Upper lobe of left lung (tissue), 6 donors: ENCODE measurements at regions not wholly inside any gene's neighbourhood (a gene's known extent, or its start where the extent isn't known, plus 50 kb on each side); places are given as distances from the start of the nearest gene placed in this dataset.

Source experiments
- ATAC-seq, 2 donors: fragments of 200-7000 bp; cut with Tn5 transposase; one replicate each; pipeline ENCODE4 v1.9.1; 2022; ENCODE audit warnings: mild to moderate bottlenecking in 2 of 2, moderate library complexity in 2 of 2; ENCODE audit not compliant: low FRiP score in 2 of 2
- DNase-seq, 2 donors: peaks; one replicate each; pipeline ENCODE4 v3.0.0-alpha.2; 2019 to 2020
- H3K27ac ChIP-seq, 4 donors: fragments of 200-600 bp; sonication (generic); one replicate each; pipeline ENCODE4 v1.5.1; 2016 to 2019
- H3K27me3 ChIP-seq, 4 donors: fragments of 200-600 bp; sonication (generic); one replicate each; pipeline ENCODE4 v1.5.1; 2017 to 2019
- H3K36me3 ChIP-seq, 4 donors: fragments of 200-600 bp; sonication (generic); one replicate each; pipeline ENCODE4 v1.5.1; 2016 to 2019
- H3K4me1 ChIP-seq, 4 donors: fragments of 200-600 bp; sonication (generic); one replicate each; pipeline ENCODE4 v1.5.1; 2018 to 2019
- H3K4me3 ChIP-seq, 4 donors: fragments of 200-600 bp; sonication (generic); one replicate each; pipeline ENCODE4 v1.5.1; 2017 to 2019; ENCODE audit warnings: mild to moderate bottlenecking in 2 of 4, moderate library complexity in 1 of 4
- H3K9me3 ChIP-seq, 4 donors: fragments of 200-600 bp; sonication (generic); one replicate each; pipeline ENCODE4 v1.5.1; 2018 to 2019
- CTCF ChIP-seq, 6 experiments: fragments of 450-650 bp in 4 of 6; fragments of 200-600 bp in 2 of 6; sonication (generic) in 2 of 6; IDR thresholded peaks; one replicate each; pipeline ENCODE4 v1.5.1; 2016 to 2019; ENCODE audit warnings: antibody characterized with exemption in 6 of 6
- EP300 ChIP-seq, 4 donors: sonication (generic); formaldehyde crosslinking; IDR thresholded peaks; one replicate each; pipeline ENCODE4 v1.5.1; 2017; ENCODE audit warnings: antibody characterized with exemption in 4 of 4, control low read depth in 2 of 4
- POLR2A ChIP-seq, 4 donors: fragments of 450-650 bp; IDR thresholded peaks; one replicate each; pipeline ENCODE4 v1.5.1; 2016 to 2017; ENCODE audit warnings: antibody characterized with exemption in 4 of 4, mild to moderate bottlenecking in 2 of 4
- POLR2AphosphoS5 ChIP-seq, 2 donors: sonication (generic); formaldehyde crosslinking; IDR thresholded peaks; one replicate each; pipeline ENCODE4 v1.5.1; 2017; ENCODE audit warnings: antibody characterized with exemption in 2 of 2
- WGBS, 2 donors: methylation state at CpG; one replicate each; pipeline ENCODE4 v1.1.5; 2017 to 2018; 5-methylcytosine and 5-hydroxymethylcytosine counted together
- small RNA-seq, 4 donors: library from RNA; depleted of rRNA; stranded (forward); fragments of <200 nt; gene quantifications; one replicate each; pipeline ENCODE3, GENCODE V24; 2016
- donor health status: DM: no; HTN: no; CAD: no; lungs with moderate emphysema.
- donor health status: DM: no; HTN: yes; CAD: no; lungs with severe emphysema.

- H3K9me3 ChIP-seq = no peaks in the 10 kb centered on the region
- no peak for DNase-seq
- H3K27ac ChIP-seq = no peak overlapping the region
- peak in 1 of 2 donors; percentile 52 for ATAC-seq
- H3K36me3 ChIP-seq = no peaks in the 10 kb centered on the region
- no peak overlapping the region for H3K4me3 ChIP-seq
- peaks cover 0 to 5% (median 0%) of the 10 kb centered on the region in 4 donors for H3K4me1 ChIP-seq
- WGBS, 2 donors = 64 to 69% methylated on average over 11 of the region's 11 CpGs
- TF ChIP-seq POLR2AphosphoS5 (IDR thresholded peaks at IDR 0.05) (no peak), POLR2A (IDR thresholded peaks at IDR 0.05) (no peak), CTCF (IDR thresholded peaks at IDR 0.05) (peak in 3 of 6 experiments; percentile 8 to 21 (median 14)), EP300 (IDR thresholded peaks at IDR 0.05) (no peak)
- no peaks in the 10 kb centered on the region for H3K27me3 ChIP-seq
Measured at GRCh38 chr13:99617474-99618255, 116.4 kb downstream of the TM9SF2 start.

GRCh38 chr13:99614465-99614885 lies 113.2 kb downstream of the TM9SF2 start:
- peaks cover 0 to 6% (median 5%) of the 10 kb centered on the region in 4 donors for H3K4me1 ChIP-seq
- no peaks in the 10 kb centered on the region for H3K36me3 ChIP-seq
- no peak overlapping the region for H3K27ac ChIP-seq
- 35 to 39% methylated on average over 4 to 9 of the region's 9 CpGs for WGBS, 2 donors
- no peak overlapping the region for H3K4me3 ChIP-seq
- no peaks in the 10 kb centered on the region for H3K9me3 ChIP-seq
- H3K27me3 ChIP-seq = no peaks in the 10 kb centered on the region
- TF ChIP-seq POLR2AphosphoS5 (IDR thresholded peaks at IDR 0.05) (no peak), CTCF (IDR thresholded peaks at IDR 0.05) (no peak), POLR2A (IDR thresholded peaks at IDR 0.05) (no peak), EP300 (IDR thresholded peaks at IDR 0.05) (no peak)
- DNase-seq (peak in 1 of 2 donors; percentile 25), ATAC-seq (peak; percentile 48 to 64)

Small RNAs in the stretch of these regions (small RNA-seq; reads per million reads assigned to genes)
- gene MIR4306 (0 to 0.20 (median 0) reads per million in 4 donors), gene RF00402 (0 reads per million in 4 donors)
